GM12873 (cell line): ENCODE measurements at regions not wholly inside any gene's neighbourhood (a gene's known extent, or its start where the extent isn't known, plus 50 kb on each side); places are given as distances from the start of the nearest gene placed in this dataset.

Experiments used
- CTCF ChIP-seq: IDR thresholded peaks from 2 replicates; pipeline ENCODE4 v1.5.1; 2012; ENCODE audit warnings: low read depth, mild to moderate bottlenecking, moderate library complexity, low read length, control low read depth; ENCODE audit not compliant: insufficient read depth; ENCODE audit errors: missing control alignments

DNA sequence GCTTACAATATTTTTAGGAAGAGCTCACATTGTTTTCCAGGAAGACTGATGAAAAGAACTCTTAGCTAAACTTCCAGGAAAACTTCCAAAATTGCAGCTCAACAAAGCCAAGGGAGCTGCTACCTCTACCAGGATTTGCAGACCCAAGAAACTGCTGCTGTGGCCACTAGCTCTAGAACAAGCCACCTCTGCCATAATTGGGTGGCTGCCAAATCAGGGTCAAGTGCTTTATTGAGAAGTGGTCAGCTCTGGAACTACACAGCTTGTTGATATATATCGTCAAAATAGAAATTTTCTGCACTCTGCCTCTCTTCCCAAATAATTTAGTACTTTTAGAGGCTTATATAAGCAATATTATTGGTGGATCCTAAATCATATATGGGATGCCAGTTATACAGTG, 371.8 kb upstream of the CHORDC1 start:
- TF ChIP-seq CTCF = no peak

DNA sequence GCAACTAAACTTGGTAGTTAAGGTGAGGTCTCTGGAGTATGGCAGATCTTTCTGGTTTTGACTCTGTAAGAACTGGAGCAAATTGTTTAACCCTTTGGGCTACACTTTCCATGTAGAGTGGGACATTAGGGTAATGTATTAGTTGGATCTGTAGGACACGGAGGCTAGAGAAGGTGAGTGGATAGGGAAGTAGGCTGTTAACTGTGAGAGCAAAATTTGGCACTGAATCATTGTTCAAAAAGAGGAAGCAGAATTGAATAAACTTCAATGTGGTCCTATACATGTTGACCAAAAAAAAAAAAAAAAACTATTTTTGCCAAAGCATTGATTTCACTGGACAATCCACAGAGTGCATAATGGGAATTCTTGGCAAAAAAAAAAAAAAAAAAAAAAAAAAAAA, 370.2 kb upstream of the CHORDC1 start:
- TF ChIP-seq CTCF = no peak

DNA sequence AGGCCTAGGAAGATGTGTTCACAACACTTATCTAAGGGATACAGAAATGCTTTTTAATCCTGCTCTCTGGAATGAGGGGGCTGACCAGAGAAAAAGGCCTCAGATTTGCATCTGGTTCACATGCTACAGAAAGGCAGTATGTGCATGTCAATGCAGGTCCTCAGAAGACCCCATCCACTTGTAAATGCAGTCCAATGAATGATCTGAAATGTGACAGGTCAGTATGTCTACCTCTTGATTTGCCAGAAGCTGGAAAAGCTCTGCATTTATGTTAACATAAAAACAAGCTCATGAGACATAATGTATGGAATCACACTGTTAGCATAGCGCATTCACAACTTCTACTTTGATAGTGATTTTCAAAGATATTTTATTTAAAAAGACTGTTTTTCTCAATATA, 367.4 kb upstream of the CHORDC1 start:
- no peak for TF ChIP-seq CTCF

GRCh38 chr11:90589735-90590134, 366.9 kb upstream of the CHORDC1 start:
- no peak for TF ChIP-seq CTCF

DNA sequence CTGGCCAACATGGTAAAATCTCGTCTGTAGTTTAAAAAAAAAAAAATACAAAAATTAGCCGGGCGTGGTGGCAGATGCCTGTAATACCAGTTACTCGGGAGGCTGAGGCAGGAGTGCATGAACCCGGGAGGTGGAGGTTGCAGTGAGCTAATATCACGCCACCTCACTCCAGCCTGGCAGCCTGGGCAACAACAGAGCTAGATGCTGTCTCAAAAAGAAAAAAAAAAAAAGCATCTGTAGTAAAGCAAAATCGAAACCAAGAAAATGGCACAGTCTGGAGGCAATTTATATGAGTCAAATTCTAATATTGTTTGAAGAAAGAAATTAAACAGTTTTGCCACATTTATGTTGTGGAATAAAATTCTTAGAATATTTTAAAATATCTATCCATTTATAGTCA, 365.0 kb upstream of the CHORDC1 start:
- no peak for TF ChIP-seq CTCF

- no peak for TF ChIP-seq CTCF
Observed at GRCh38 chr11:90585491-90585890, 362.6 kb upstream of the CHORDC1 start.

- no peak for TF ChIP-seq CTCF
Observed at GRCh38 chr11:90564531-90564930, 341.7 kb upstream of the CHORDC1 start.
